Fibroblast of mammary gland (primary cell): ENCODE measurements at regions not wholly inside any gene's neighbourhood (a gene's known extent, or its start where the extent isn't known, plus 50 kb on each side); places are given as distances from the start of the nearest gene placed in this dataset.
A peak's percentile ranks its signal among the peaks of the same experiment; 100 is the strongest.

ENCODE experiments used
- DNase-seq: peaks from one replicate; pipeline ENCODE4 v3.0.0-alpha.2; 2010; ENCODE audit warnings: low read depth
- H3K4me3 ChIP-seq: 2 replicates; pipeline ENCODE4 v1.5.1; 2011; ENCODE audit warnings: low read depth, mild to moderate bottlenecking, low read length, moderate library complexity; ENCODE audit not compliant: control insufficient read depth
- TF ChIP-seq, protein P1 (sequence below): conservative IDR thresholded peaks from 2 replicates; pipeline ENCODE4 v1.5.1; 2011; ENCODE audit warnings: low read depth, low read length, inconsistent platforms; ENCODE audit not compliant: control insufficient read depth, insufficient read depth

DNA sequence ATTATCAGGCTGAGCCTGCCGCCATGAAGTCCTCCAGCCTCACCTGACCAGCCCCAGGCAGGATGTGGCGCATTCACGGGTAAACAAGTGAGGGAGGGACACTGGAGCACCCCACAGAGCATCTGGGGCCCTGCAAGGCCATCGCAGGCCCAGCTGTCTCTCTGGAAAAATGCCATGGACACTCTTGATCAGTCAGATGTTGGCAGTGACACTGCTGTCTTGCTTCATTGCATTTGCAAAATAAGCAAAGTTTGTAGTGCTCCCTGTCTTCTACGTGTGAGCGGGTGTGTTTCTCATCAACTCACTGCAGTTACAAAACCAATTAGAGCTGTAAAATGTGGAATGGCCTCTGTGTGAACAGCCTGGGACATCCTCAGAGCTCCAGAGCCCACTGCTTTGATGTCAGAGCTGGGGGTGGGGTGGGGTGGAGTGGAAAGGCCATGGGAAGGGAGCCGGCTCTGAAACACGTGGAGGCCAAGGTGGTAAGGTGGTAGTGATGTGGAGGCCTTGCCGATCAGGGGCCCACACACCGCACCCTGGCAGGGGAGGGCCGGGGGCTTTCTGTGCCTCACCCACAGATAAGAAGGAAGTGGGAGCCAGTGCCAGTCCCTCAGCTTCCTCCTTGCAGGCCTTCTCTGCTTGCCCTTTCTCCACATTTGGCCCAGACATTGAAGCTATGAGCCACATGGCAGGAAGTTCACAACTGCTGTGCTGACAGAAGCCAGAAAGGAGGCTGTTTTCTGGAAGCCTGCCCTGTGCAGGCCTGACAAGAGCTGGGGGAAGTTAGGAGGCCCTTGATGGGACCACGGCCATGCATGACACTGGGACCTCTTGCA is 254.9 kb downstream of the RHOU start:
- TF ChIP-seq, protein P1, sequence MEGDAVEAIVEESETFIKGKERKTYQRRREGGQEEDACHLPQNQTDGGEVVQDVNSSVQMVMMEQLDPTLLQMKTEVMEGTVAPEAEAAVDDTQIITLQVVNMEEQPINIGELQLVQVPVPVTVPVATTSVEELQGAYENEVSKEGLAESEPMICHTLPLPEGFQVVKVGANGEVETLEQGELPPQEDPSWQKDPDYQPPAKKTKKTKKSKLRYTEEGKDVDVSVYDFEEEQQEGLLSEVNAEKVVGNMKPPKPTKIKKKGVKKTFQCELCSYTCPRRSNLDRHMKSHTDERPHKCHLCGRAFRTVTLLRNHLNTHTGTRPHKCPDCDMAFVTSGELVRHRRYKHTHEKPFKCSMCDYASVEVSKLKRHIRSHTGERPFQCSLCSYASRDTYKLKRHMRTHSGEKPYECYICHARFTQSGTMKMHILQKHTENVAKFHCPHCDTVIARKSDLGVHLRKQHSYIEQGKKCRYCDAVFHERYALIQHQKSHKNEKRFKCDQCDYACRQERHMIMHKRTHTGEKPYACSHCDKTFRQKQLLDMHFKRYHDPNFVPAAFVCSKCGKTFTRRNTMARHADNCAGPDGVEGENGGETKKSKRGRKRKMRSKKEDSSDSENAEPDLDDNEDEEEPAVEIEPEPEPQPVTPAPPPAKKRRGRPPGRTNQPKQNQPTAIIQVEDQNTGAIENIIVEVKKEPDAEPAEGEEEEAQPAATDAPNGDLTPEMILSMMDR: no peak
- peak; percentile 37 for DNase-seq
- H3K4me3 ChIP-seq: no peak overlapping the region

DNA sequence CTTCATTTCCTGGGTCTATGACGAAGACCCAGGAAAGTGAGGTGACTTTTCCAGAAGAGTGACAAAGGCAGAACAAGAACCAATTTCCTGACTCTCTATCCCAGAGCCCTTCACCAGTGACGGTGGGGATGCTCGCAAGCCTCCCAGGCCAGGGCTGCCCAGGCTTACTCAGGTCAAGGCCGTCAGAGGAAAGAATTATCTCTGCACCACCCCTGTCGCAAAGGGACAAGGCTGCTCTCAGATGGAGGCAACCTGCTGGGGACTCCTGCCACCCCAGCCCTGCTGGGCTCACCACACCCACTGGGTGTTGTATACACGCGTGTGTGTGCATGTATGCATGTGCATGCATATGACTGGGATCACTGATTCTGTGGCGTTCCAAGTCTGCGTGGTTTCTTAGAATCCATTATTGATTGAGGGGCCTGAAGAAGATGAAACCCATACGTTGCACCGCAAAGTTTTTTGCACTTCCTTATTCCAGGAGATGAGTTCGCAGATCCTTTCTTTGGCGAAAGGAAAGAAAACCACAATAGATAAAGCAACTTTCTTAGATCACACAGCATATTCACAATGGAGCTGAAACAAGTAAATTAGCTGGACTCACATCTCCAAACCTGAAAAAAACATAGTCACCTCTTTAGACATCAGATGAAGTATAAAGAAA is 255.8 kb downstream of the RHOU start:
- no peak overlapping the region for H3K4me3 ChIP-seq
- no peak for DNase-seq
- TF ChIP-seq, protein P1: no peak

DNA sequence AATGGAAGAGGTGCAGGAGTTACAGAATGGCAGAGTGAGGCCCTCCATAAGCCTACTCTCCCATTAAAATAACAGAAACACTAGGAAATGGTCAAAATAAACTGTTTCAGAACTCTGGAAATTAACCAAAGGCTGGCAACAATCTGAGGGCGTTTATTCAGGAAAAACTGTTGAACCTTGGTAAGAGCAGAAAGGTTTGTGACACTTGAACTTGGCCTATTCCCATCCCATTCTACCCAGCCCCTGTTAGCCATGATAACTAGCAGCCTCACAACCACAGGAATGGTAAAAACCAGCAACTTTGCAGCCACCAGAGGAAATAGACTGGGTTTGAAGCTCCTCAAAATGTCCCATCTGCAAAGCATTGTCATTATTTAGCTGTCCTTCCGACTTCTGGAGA is 256.8 kb downstream of the RHOU start:
- no peak overlapping the region for H3K4me3 ChIP-seq
- DNase-seq: no peak
- TF ChIP-seq, protein P1: no peak

DNA sequence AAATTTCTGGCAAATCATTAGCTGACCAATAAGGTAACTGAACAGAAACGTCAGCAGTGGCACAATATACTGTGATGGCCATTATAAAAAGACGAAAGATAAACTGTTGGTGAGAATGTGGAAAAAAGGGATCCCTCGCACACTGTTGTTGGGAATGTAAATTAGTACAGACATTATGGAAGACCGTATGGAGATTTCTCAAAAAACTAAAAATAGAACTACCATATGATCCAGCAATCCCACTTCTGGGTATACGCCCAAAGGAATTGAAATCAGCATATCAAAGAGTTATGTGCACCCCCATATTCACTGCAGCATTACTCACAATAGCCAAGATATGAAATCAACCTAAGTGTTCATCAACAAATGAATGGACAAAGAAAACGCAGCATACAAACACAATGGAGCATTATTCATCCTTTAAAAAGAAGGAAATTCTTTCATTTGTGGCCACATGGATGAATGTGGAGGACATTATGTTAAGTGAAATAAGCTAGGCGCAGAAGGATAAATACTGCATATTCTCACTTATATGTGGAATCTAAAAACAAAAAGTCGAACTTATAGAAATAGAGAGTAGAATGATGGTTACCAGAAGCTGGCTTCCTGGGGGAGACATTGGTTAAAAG is 257.7 kb downstream of the RHOU start:
- no peak overlapping the region for H3K4me3 ChIP-seq
- TF ChIP-seq, protein P1: no peak
- DNase-seq: no peak

DNA sequence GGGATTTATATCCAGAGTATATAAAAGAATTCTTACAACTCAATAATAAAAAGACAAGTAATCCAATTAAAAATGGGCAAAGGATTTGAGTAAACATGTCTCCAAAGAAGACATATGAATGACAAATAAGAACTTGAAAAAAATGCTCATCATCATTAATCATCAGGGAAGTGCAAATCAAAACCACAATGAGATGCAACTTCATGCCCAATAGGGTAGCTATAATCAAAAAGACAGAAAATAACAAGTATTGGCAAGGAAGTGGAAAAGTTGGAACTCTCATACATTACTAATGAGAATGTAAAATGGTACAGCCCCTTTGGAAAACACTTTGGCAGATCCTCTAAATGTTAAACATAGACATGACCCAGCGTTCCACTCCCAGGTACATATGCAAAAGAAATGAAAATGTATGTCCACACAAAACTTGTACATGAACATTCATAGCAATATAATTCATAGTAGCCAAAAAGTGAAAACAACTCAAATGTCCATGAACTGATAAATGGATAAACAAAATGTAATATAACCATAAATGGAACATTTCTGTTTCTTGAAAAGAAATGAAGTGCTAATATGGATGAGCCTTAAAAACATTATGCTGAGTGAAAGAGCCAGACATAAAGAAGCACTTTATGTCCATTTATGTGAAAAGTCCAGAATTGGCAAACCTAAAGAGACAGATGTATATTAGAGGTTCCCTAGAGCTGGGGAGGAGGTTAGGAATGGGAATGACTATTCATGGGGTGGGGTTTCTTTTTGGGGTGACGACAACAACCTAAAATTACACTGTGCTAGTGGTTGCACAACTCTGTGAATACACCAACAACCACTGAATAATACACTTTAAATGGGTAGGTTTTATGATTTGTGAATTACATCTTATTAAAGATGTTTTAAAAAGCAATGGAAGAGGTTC is 259.7 kb downstream of the RHOU start:
- TF ChIP-seq, protein P1: no peak
- DNase-seq: no peak
- no peak overlapping the region for H3K4me3 ChIP-seq

DNA sequence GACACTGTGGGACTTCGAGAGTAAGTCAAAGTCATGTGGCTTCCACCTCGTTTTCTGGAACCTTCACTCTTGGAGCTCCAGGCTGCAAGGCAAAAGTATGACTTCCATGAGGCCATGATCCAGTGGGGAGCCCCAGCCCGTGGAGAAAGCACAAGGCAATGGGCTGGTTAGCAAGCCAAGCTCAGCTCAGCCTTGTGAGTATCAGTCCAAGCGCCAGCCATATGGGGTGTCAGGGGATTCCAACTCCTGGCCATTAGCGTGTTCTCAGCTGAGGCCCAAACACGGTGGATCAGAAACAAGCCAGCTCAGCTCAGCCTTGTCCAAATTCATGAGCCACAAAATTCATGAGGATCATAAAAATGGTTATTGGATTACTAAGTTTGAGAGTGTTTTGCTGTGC is 261.0 kb downstream of the RHOU start:
- no peak for DNase-seq
- TF ChIP-seq, protein P1: no peak
- no peak overlapping the region for H3K4me3 ChIP-seq
